ENCODE measurements at regions not wholly inside any gene's neighbourhood (a gene's known extent, or its start where the extent isn't known, plus 50 kb on each side); places are given as distances from the start of the nearest gene placed in this dataset.

- no peak overlapping the region for H3K4me3 Mint-ChIP-seq
- no peaks in the 10 kb centered on the region for H3K9me3 Mint-ChIP-seq
- no peak for ATAC-seq (replicated peaks in 1 of 2)
- no peak for DNase-seq
- no peak overlapping the region for H3K27ac Mint-ChIP-seq
- no peaks in the 10 kb centered on the region for H3K27me3 Mint-ChIP-seq (ENCODE audit: low read depth)
- H3K4me1 Mint-ChIP-seq (ENCODE audit: low read depth): peaks cover 10% of the 10 kb centered on the region
- no peaks in the 10 kb centered on the region for H3K36me3 Mint-ChIP-seq (ENCODE audit: insufficient read depth in 2 of 2)
Observed at GRCh38 chr3:27574438-27574795, 90.2 kb upstream of the SLC4A7 start.

GRCh38 chr3:27573780-27574437, 89.7 kb upstream of the SLC4A7 start:
- no peaks in the 10 kb centered on the region for H3K27me3 Mint-ChIP-seq (ENCODE audit: low read depth)
- H3K4me3 Mint-ChIP-seq: no peak overlapping the region
- no peaks in the 10 kb centered on the region for H3K9me3 Mint-ChIP-seq
- peaks cover 10% of the 10 kb centered on the region for H3K4me1 Mint-ChIP-seq (ENCODE audit: low read depth)
- ATAC-seq (replicated peaks in 1 of 2): no peak
- H3K36me3 Mint-ChIP-seq (ENCODE audit: insufficient read depth in 2 of 2): no peaks in the 10 kb centered on the region
- no peak overlapping the region for H3K27ac Mint-ChIP-seq
- DNase-seq: no peak

- DNase-seq (no peak), ATAC-seq (replicated peaks in 1 of 2) (no peak)
- no peaks in the 10 kb centered on the region for H3K27me3 Mint-ChIP-seq (ENCODE audit: low read depth)
- H3K4me3 Mint-ChIP-seq: no peak overlapping the region
- no peaks in the 10 kb centered on the region for H3K36me3 Mint-ChIP-seq (ENCODE audit: insufficient read depth in 2 of 2)
- H3K9me3 Mint-ChIP-seq: no peaks in the 10 kb centered on the region
- H3K27ac Mint-ChIP-seq: no peak overlapping the region
- peaks cover 10% of the 10 kb centered on the region for H3K4me1 Mint-ChIP-seq (ENCODE audit: low read depth)
Observed at GRCh38 chr3:27573138-27573537, 89.0 kb upstream of the SLC4A7 start.

GRCh38 chr3:27571345-27571744, 87.2 kb upstream of the SLC4A7 start:
- ATAC-seq (replicated peaks in 1 of 2) (no peak), DNase-seq (no peak)
- no peak overlapping the region for H3K27ac Mint-ChIP-seq
- H3K27me3 Mint-ChIP-seq (ENCODE audit: low read depth): no peaks in the 10 kb centered on the region
- H3K4me1 Mint-ChIP-seq (ENCODE audit: low read depth): peaks cover 10% of the 10 kb centered on the region
- no peaks in the 10 kb centered on the region for H3K36me3 Mint-ChIP-seq (ENCODE audit: insufficient read depth in 2 of 2)
- no peaks in the 10 kb centered on the region for H3K9me3 Mint-ChIP-seq
- no peak overlapping the region for H3K4me3 Mint-ChIP-seq

GRCh38 chr3:27570421-27571106, 86.4 kb upstream of the SLC4A7 start:
- Mint-ChIP-seq H3K4me3 (no peak overlapping the region), H3K27me3 (ENCODE audit: low read depth) (no peaks in the 10 kb centered on the region), H3K36me3 (ENCODE audit: insufficient read depth in 2 of 2) (no peaks in the 10 kb centered on the region), H3K27ac (no peak overlapping the region), H3K9me3 (no peaks in the 10 kb centered on the region), H3K4me1 (ENCODE audit: low read depth) (peaks cover 5% of the 10 kb centered on the region)
- no peak for ATAC-seq (replicated peaks in 1 of 2)
- DNase-seq: no peak

GRCh38 chr3:27568393-27568792, 84.2 kb upstream of the SLC4A7 start:
- no peak overlapping the region for H3K27ac Mint-ChIP-seq
- no peak for ATAC-seq (replicated peaks in 1 of 2)
- H3K4me3 Mint-ChIP-seq: no peak overlapping the region
- H3K4me1 Mint-ChIP-seq (ENCODE audit: low read depth): no peaks in the 10 kb centered on the region
- H3K9me3 Mint-ChIP-seq: no peaks in the 10 kb centered on the region
- no peak for DNase-seq
- H3K27me3 Mint-ChIP-seq (ENCODE audit: low read depth): no peaks in the 10 kb centered on the region
- H3K36me3 Mint-ChIP-seq (ENCODE audit: insufficient read depth in 2 of 2): no peaks in the 10 kb centered on the region

- no peak overlapping the region for H3K27ac Mint-ChIP-seq
- no peaks in the 10 kb centered on the region for H3K4me1 Mint-ChIP-seq (ENCODE audit: low read depth)
- no peaks in the 10 kb centered on the region for H3K27me3 Mint-ChIP-seq (ENCODE audit: low read depth)
- ATAC-seq (replicated peaks in 1 of 2): no peak
- no peak for DNase-seq
- no peaks in the 10 kb centered on the region for H3K36me3 Mint-ChIP-seq (ENCODE audit: insufficient read depth in 2 of 2)
- no peak overlapping the region for H3K4me3 Mint-ChIP-seq
- no peaks in the 10 kb centered on the region for H3K9me3 Mint-ChIP-seq
Observed at GRCh38 chr3:27567251-27567650, 83.1 kb upstream of the SLC4A7 start.

- H3K27me3 Mint-ChIP-seq (ENCODE audit: low read depth): no peaks in the 10 kb centered on the region
- H3K9me3 Mint-ChIP-seq: no peaks in the 10 kb centered on the region
- no peaks in the 10 kb centered on the region for H3K4me1 Mint-ChIP-seq (ENCODE audit: low read depth)
- no peak overlapping the region for H3K4me3 Mint-ChIP-seq
- H3K36me3 Mint-ChIP-seq (ENCODE audit: insufficient read depth in 2 of 2): no peaks in the 10 kb centered on the region
- ATAC-seq (replicated peaks in 1 of 2): no peak
- no peak for DNase-seq
- no peak overlapping the region for H3K27ac Mint-ChIP-seq
Observed at GRCh38 chr3:27565201-27565852, 81.1 kb upstream of the SLC4A7 start.

GRCh38 chr3:27561576-27561975, 77.4 kb upstream of the SLC4A7 start:
- Mint-ChIP-seq H3K9me3 (no peaks in the 10 kb centered on the region), H3K27me3 (ENCODE audit: low read depth) (no peaks in the 10 kb centered on the region), H3K4me3 (no peak overlapping the region), H3K27ac (no peak overlapping the region), H3K4me1 (ENCODE audit: low read depth) (no peaks in the 10 kb centered on the region), H3K36me3 (ENCODE audit: insufficient read depth in 2 of 2) (no peaks in the 10 kb centered on the region)
- no peak for ATAC-seq (replicated peaks in 1 of 2)
- DNase-seq: no peak

GRCh38 chr3:27560484-27561056, 76.4 kb upstream of the SLC4A7 start:
- no peaks in the 10 kb centered on the region for H3K36me3 Mint-ChIP-seq (ENCODE audit: insufficient read depth in 2 of 2)
- no peaks in the 10 kb centered on the region for H3K27me3 Mint-ChIP-seq (ENCODE audit: low read depth)
- no peaks in the 10 kb centered on the region for H3K4me1 Mint-ChIP-seq (ENCODE audit: low read depth)
- H3K9me3 Mint-ChIP-seq: no peaks in the 10 kb centered on the region
- no peak for ATAC-seq (replicated peaks in 1 of 2)
- H3K27ac Mint-ChIP-seq: no peak overlapping the region
- no peak overlapping the region for H3K4me3 Mint-ChIP-seq
- no peak for DNase-seq

GRCh38 chr3:27559835-27560234, 75.7 kb upstream of the SLC4A7 start:
- H3K9me3 Mint-ChIP-seq: no peaks in the 10 kb centered on the region
- DNase-seq: no peak
- H3K4me3 Mint-ChIP-seq: no peak overlapping the region
- H3K27me3 Mint-ChIP-seq (ENCODE audit: low read depth): no peaks in the 10 kb centered on the region
- no peaks in the 10 kb centered on the region for H3K4me1 Mint-ChIP-seq (ENCODE audit: low read depth)
- no peaks in the 10 kb centered on the region for H3K36me3 Mint-ChIP-seq (ENCODE audit: insufficient read depth in 2 of 2)
- no peak overlapping the region for H3K27ac Mint-ChIP-seq
- ATAC-seq (replicated peaks in 1 of 2): no peak

GRCh38 chr3:27559381-27559780, 75.2 kb upstream of the SLC4A7 start:
- no peak for DNase-seq
- ATAC-seq (replicated peaks in 1 of 2): no peak
- Mint-ChIP-seq H3K4me3 (no peak overlapping the region), H3K27me3 (ENCODE audit: low read depth) (no peaks in the 10 kb centered on the region), H3K27ac (no peak overlapping the region), H3K4me1 (ENCODE audit: low read depth) (no peaks in the 10 kb centered on the region), H3K9me3 (no peaks in the 10 kb centered on the region), H3K36me3 (ENCODE audit: insufficient read depth in 2 of 2) (no peaks in the 10 kb centered on the region)

GRCh38 chr3:27557411-27557810, 73.2 kb upstream of the SLC4A7 start:
- ATAC-seq (replicated peaks in 1 of 2) (no peak), DNase-seq (no peak)
- H3K27ac Mint-ChIP-seq: peak overlapping the region; percentile 85

More at GRCh38 chr3:27557411-27557810, 73.2 kb upstream of the SLC4A7 start:
- Mint-ChIP-seq H3K9me3 (no peaks in the 10 kb centered on the region), H3K4me1 (ENCODE audit: low read depth) (no peaks in the 10 kb centered on the region), H3K36me3 (ENCODE audit: insufficient read depth in 2 of 2) (no peaks in the 10 kb centered on the region), H3K27me3 (ENCODE audit: low read depth) (no peaks in the 10 kb centered on the region), H3K4me3 (no peak overlapping the region)

Data from activated T-cell treated with anti-CD3 and anti-CD28 coated beads, Interleukin-2, amount 50 U/mL, for 72 hours (primary cell).